ENCODE measurements at regions not wholly inside any gene's neighbourhood (a gene's known extent, or its start where the extent isn't known, plus 50 kb on each side); places are given as distances from the start of the nearest gene placed in this dataset.

DNA sequence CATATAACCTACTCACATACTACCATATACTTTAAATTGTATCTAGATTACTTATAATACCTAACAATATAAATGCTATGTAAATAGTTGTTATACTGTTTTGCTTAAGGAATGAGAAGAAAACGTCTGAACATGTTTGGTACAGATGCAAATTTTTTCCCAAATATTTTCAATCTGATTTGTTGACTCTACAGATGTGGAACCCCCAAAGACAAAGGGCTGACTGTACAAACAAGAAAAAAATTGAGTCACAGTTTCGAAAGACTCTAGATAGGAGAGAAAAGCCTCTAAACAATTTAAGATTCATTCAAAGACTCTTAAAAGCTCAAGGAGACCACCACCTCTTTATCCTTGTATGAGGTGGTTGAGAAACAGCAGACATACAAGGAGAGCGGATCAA, 142.8 kb downstream of the SLC7A11 start:
- Histone ChIP-seq H3K9me3 (no peaks in the 10 kb centered on the region), H3K4me3 (no peak overlapping the region), H3K27me3 (no peaks in the 10 kb centered on the region), H3K4me1 (no peaks in the 10 kb centered on the region), H3K27ac (no peak overlapping the region), H3K36me3 (no peaks in the 10 kb centered on the region)
- TF ChIP-seq, protein P1, sequence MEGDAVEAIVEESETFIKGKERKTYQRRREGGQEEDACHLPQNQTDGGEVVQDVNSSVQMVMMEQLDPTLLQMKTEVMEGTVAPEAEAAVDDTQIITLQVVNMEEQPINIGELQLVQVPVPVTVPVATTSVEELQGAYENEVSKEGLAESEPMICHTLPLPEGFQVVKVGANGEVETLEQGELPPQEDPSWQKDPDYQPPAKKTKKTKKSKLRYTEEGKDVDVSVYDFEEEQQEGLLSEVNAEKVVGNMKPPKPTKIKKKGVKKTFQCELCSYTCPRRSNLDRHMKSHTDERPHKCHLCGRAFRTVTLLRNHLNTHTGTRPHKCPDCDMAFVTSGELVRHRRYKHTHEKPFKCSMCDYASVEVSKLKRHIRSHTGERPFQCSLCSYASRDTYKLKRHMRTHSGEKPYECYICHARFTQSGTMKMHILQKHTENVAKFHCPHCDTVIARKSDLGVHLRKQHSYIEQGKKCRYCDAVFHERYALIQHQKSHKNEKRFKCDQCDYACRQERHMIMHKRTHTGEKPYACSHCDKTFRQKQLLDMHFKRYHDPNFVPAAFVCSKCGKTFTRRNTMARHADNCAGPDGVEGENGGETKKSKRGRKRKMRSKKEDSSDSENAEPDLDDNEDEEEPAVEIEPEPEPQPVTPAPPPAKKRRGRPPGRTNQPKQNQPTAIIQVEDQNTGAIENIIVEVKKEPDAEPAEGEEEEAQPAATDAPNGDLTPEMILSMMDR (IDR thresholded peaks at IDR 0.05): no peak
- TF ChIP-seq POLR2A (IDR thresholded peaks at IDR 0.05) (no peak), POLR2AphosphoS5 (IDR thresholded peaks at IDR 0.05) (no peak), EP300 (IDR thresholded peaks at IDR 0.05) (no peak)
- no peak for DNase-seq
- WGBS, 5 donors: 46 to 57% (median 54%) methylated on average over 3 of the region's 3 CpGs
- intact Hi-C loops (cut with DNase I; ENCODE audit: low total_unique reads): no loop called here

DNA sequence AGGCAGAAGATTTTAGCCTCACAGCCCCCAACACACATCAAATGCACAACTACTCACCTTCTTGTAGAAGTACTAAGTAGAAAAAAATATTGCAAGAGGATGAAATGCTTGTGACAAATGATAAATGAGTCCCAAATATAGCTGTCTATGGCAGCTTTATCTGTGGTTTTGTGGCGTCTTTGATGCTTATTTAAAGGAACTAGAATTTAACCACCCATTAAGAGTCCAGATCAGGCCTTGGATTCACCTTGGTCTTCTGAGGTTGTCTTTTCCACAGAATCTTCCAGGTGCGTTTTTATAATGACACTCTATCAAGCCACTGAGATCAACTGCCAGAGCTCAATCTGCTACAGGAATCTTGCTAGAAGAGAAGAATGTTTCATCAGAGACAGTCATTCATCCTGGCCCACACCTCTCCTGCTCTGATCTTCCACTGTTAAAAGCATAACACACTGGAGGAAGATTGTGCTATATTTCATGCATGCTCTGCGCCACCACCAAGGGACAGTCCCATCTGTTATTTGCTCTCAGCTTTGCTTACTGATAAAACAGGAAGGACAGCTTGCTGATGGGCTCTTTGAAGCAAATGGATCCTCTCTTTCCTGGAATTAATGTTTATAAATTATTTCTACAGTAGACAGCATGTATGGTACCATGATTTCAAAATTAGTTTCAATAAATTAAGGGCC, 144.1 kb downstream of the SLC7A11 start:
- Histone ChIP-seq H3K4me1 (no peaks in the 10 kb centered on the region), H3K27ac (no peak overlapping the region), H3K27me3 (no peaks in the 10 kb centered on the region), H3K4me3 (no peak overlapping the region), H3K9me3 (no peaks in the 10 kb centered on the region), H3K36me3 (no peaks in the 10 kb centered on the region)
- intact Hi-C loops (cut with DNase I; ENCODE audit: low total_unique reads): no loop called here
- no peak for TF ChIP-seq EP300 (IDR thresholded peaks at IDR 0.05)
- TF ChIP-seq POLR2A (IDR thresholded peaks at IDR 0.05): no peak
- TF ChIP-seq POLR2AphosphoS5 (IDR thresholded peaks at IDR 0.05): no peak
- TF ChIP-seq, protein P1 (IDR thresholded peaks at IDR 0.05): no peak
- no peak for DNase-seq
- WGBS, 5 donors: 58 to 77% (median 60%) methylated on average over 3 of the region's 3 CpGs

DNA sequence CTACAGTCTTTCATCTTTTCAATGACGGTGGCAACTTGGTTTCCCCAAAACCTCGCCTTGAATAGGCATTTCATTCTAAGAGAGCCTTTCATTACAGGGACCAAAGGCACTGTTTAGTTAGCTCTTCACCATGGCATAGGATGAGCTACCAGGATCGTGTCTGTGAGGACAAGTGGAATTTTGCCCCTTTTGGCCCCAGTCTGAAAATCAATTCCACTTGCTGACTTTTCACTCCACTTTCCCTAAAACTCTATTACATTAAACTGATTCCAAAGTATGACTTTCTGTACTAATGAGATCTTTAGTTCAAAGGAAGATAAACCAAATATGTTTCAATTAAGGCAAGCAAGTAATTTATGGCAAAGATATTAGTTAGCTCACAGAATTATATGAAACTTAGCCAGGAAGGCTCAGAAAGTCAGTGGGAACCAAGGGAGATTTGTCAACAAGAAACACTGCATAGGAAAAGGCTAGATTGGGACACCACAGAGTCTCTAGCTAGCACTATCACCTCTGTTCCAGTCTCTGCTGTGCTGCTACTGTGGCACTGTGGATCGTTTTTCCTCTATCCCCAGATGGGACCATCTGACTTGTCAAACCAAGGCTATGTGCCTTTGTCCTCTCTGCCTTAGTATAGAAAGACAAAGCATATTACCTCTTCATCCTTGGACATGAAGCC, 145.6 kb downstream of the SLC7A11 start:
- Histone ChIP-seq H3K4me1 (no peaks in the 10 kb centered on the region), H3K9me3 (no peaks in the 10 kb centered on the region), H3K36me3 (no peaks in the 10 kb centered on the region), H3K4me3 (no peak overlapping the region), H3K27me3 (no peaks in the 10 kb centered on the region), H3K27ac (no peak overlapping the region)
- intact Hi-C loops (cut with DNase I; ENCODE audit: low total_unique reads): no loop called here
- TF ChIP-seq POLR2AphosphoS5 (IDR thresholded peaks at IDR 0.05) (no peak), EP300 (IDR thresholded peaks at IDR 0.05) (no peak), POLR2A (IDR thresholded peaks at IDR 0.05) (no peak)
- TF ChIP-seq, protein P1 (IDR thresholded peaks at IDR 0.05): no peak
- DNase-seq: no peak
- 73 to 80% (median 77%) methylated on average over 4 of the region's 4 CpGs for WGBS, 5 donors

DNA sequence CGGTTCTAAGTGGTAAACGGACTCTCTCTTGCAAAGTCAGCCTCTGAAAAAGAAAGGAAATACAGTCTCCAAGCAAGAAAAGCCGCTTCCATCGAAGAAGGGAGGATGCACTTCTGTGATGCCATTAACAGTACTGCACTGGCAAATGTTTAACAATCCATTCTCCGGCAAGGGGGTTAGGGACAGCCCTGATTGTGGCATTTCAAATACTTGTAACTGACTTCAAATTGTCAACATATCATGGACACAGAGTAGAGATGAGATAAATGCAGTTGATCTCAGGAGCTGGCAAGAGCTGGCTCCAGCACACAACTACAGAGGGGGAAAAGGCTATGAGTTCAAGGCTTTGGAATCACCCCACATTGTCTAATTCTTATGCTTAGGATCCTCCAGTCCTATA, 146.8 kb downstream of the SLC7A11 start:
- Histone ChIP-seq H3K27ac (no peak overlapping the region), H3K27me3 (no peaks in the 10 kb centered on the region), H3K4me3 (no peak overlapping the region), H3K9me3 (no peaks in the 10 kb centered on the region), H3K4me1 (peaks cover 0 to 4% (median under 1%) of the 10 kb centered on the region in 4 donors), H3K36me3 (no peaks in the 10 kb centered on the region)
- no peak for DNase-seq
- TF ChIP-seq EP300 (IDR thresholded peaks at IDR 0.05) (no peak), POLR2AphosphoS5 (IDR thresholded peaks at IDR 0.05) (no peak), POLR2A (IDR thresholded peaks at IDR 0.05) (no peak)
- TF ChIP-seq, protein P1 (IDR thresholded peaks at IDR 0.05): no peak
- intact Hi-C loops (cut with DNase I; ENCODE audit: low total_unique reads): no loop called here
- WGBS, 5 donors: 77 to 85% (median 80%) methylated on average over 5 of the region's 5 CpGs

Measured in stomach (tissue), 8 donors.